Loucy (cell line): ENCODE measurements at regions not wholly inside any gene's neighbourhood (a gene's known extent, or its start where the extent isn't known, plus 50 kb on each side); places are given as distances from the start of the nearest gene placed in this dataset.

Experiments
- CTCF ChIP-seq: fragments of 200-600 bp; sonication (generic); conservative IDR thresholded peaks from 2 replicates; pipeline ENCODE4 v1.5.1; 2014; ENCODE audit warnings: mild to moderate bottlenecking, antibody characterized with exemption, low read length
- EZH2phosphoT487 ChIP-seq: fragments of 200-600 bp; IDR thresholded peaks from 2 replicates; pipeline ENCODE4 v1.6.1; 2018; ENCODE audit warnings: antibody characterized with exemption, mild to moderate bottlenecking, moderate library complexity, borderline replicate concordance

DNA sequence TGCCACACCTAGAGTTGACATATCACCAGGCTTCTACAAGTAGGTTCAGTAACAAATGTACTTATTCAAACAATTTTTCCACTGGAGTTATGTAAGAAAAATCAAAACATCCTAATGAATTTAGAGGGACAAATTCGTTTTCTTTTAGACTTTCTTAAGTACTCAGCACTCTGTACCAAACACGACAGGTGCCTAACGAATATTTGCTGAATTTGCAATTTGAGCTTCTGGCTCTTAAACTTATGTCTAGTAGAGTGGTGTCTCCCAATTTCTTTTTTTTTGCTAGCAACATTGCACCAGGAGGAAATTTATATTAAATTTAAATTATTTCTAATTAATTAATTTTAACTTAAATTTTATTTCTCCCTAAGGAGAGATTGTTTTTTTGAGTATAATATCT is 397.0 kb downstream of the CNTN3 start:
- TF ChIP-seq CTCF (no peak), EZH2phosphoT487 (no peak)
